H9 (cell line): ENCODE measurements at regions not wholly inside any gene's neighbourhood (a gene's known extent, or its start where the extent isn't known, plus 50 kb on each side); places are given as distances from the start of the nearest gene placed in this dataset.

ENCODE experiments used
- DNase-seq: peaks from one replicate; pipeline ENCODE4 v3.0.0-alpha.2; 2017
- H2AFZ ChIP-seq: one replicate; pipeline ENCODE4 v1.6.1; 2013; ENCODE audit warnings: mild to moderate bottlenecking, low read length, control low read depth, moderate library complexity
- H2AK5ac ChIP-seq: 2 replicates; pipeline ENCODE4 v1.6.1; 2013; ENCODE audit warnings: low read length, control low read depth, mixed read lengths; ENCODE audit not compliant: insufficient read length
- H2BK120ac ChIP-seq: one replicate; pipeline ENCODE4 v1.6.1; 2013; ENCODE audit warnings: low read depth, mild to moderate bottlenecking, low read length, control low read depth, inconsistent platforms; ENCODE audit not compliant: poor library complexity, severe bottlenecking
- H2BK12ac ChIP-seq: 2 replicates; pipeline ENCODE4 v1.6.1; 2013; ENCODE audit warnings: low read length, control low read depth, mixed read lengths, low read depth; ENCODE audit not compliant: insufficient read length
- H2BK15ac ChIP-seq: 2 replicates; pipeline ENCODE4 v1.6.1; 2013; ENCODE audit warnings: low read depth, low read length, control low read depth
- H2BK20ac ChIP-seq: one replicate; pipeline ENCODE4 v1.6.1; 2013; ENCODE audit warnings: low read depth, mild to moderate bottlenecking, low read length, control low read depth, inconsistent platforms; ENCODE audit not compliant: poor library complexity, severe bottlenecking
- H2BK5ac ChIP-seq: 2 replicates; pipeline ENCODE4 v1.6.1; 2013; ENCODE audit warnings: low read length, control low read depth, mixed read lengths; ENCODE audit not compliant: insufficient read length
- H3K14ac ChIP-seq: 2 replicates; pipeline ENCODE4 v1.6.1; 2013; ENCODE audit warnings: low read length, control low read depth; ENCODE audit not compliant: insufficient read depth
- H3K18ac ChIP-seq: 2 replicates; pipeline ENCODE4 v1.6.1; 2013; ENCODE audit warnings: low read depth, mild to moderate bottlenecking, mixed read lengths, low read length, control low read depth; ENCODE audit not compliant: insufficient read length
- H3K23ac ChIP-seq: 2 replicates; pipeline ENCODE4 v1.6.1; 2013; ENCODE audit warnings: low read length, control low read depth, mixed read lengths, low read depth; ENCODE audit not compliant: insufficient read length
- H3K23me2 ChIP-seq: 2 replicates; pipeline ENCODE4 v1.6.1; 2013; ENCODE audit warnings: low read depth, mild to moderate bottlenecking, mixed read lengths, low read length, control low read depth; ENCODE audit not compliant: insufficient read length, poor library complexity, severe bottlenecking
- H3K27ac ChIP-seq: 2 replicates; pipeline ENCODE4 v1.5.1; 2013; ENCODE audit warnings: low read length, control low read depth, mixed read lengths, low read depth; ENCODE audit not compliant: insufficient read length
- H3K27me3 ChIP-seq: 2 replicates; pipeline ENCODE4 v1.6.1; 2013; ENCODE audit warnings: low read length, control low read depth, inconsistent platforms; ENCODE audit not compliant: insufficient read depth
- H3K4ac ChIP-seq: 2 replicates; pipeline ENCODE4 v1.6.1; 2013; ENCODE audit warnings: low read depth, mild to moderate bottlenecking, control low read depth, inconsistent platforms, low read length, moderate library complexity
- H3K4me1 ChIP-seq: 2 replicates; pipeline ENCODE4 v1.6.1; 2013; ENCODE audit warnings: low read length, control low read depth, inconsistent platforms; ENCODE audit not compliant: insufficient read depth
- H3K4me2 ChIP-seq: 2 replicates; pipeline ENCODE4 v1.6.1; 2013; ENCODE audit warnings: low read length, control low read depth, mixed read lengths; ENCODE audit not compliant: insufficient read length, insufficient read depth
- H3K56ac ChIP-seq: 2 replicates; pipeline ENCODE4 v1.6.1; 2013; ENCODE audit warnings: low read depth, mild to moderate bottlenecking, mixed read lengths, low read length, control low read depth; ENCODE audit not compliant: insufficient read length
- H3K79me1 ChIP-seq: 2 replicates; pipeline ENCODE4 v1.6.1; 2013; ENCODE audit warnings: low read depth, mild to moderate bottlenecking, moderate library complexity, low read length, control low read depth, inconsistent platforms; ENCODE audit not compliant: insufficient read depth, poor library complexity, severe bottlenecking
- H3K79me2 ChIP-seq: 2 replicates; pipeline ENCODE4 v1.6.1; 2013; ENCODE audit warnings: low read length, control low read depth, inconsistent platforms; ENCODE audit not compliant: insufficient read depth
- H3K9ac ChIP-seq: 2 replicates; pipeline ENCODE4 v1.6.1; 2013; ENCODE audit warnings: low read length, control low read depth, mixed read lengths; ENCODE audit not compliant: insufficient read length; ENCODE audit errors: extremely low read depth
- H3K9me3 ChIP-seq: one replicate; pipeline ENCODE4 v1.6.1; 2013; ENCODE audit warnings: low read depth, low read length, inconsistent platforms; ENCODE audit not compliant: control insufficient read depth
- H3T11ph ChIP-seq: one replicate; pipeline ENCODE4 v1.6.1; 2013; ENCODE audit warnings: mild to moderate bottlenecking, low read length, control low read depth, inconsistent platforms
- H4K20me1 ChIP-seq: one replicate; pipeline ENCODE4 v1.6.1; 2013; ENCODE audit not compliant: control insufficient read depth, insufficient read length, insufficient read depth
- H4K5ac ChIP-seq: 2 replicates; pipeline ENCODE4 v1.6.1; 2013; ENCODE audit warnings: low read depth, mild to moderate bottlenecking, mixed read lengths, low read length, control low read depth; ENCODE audit not compliant: insufficient read length
- H4K8ac ChIP-seq: replicated peaks from 2 replicates; pipeline ENCODE4 v1.6.1; 2013; ENCODE audit warnings: low read length, control low read depth, mixed read lengths, low read depth; ENCODE audit not compliant: insufficient read length
- H4K91ac ChIP-seq: 2 replicates; pipeline ENCODE4 v1.6.1; 2013; ENCODE audit warnings: low read depth, mild to moderate bottlenecking, moderate library complexity, mixed read lengths, low read length, control low read depth; ENCODE audit not compliant: insufficient read length
- H3K27ac Mint-ChIP-seq, 3 experiments: 2 replicates in 2 of 3; 3 replicates in 1 of 3; pipeline ENCODE4 v1.8.0; 2020 to 2021; ENCODE audit warnings: mixed read lengths in 3 of 3, mild to moderate bottlenecking in 1 of 3, moderate library complexity in 1 of 3
- H3K27me3 Mint-ChIP-seq: 2 replicates; pipeline ENCODE4 v1.8.0; 2021; ENCODE audit warnings: low read depth, mild to moderate bottlenecking, moderate library complexity, mixed read lengths
- H3K36me3 Mint-ChIP-seq, 3 experiments: 2 replicates in 2 of 3; 3 replicates in 1 of 3; pipeline ENCODE4 v1.8.0; 2020 to 2021; ENCODE audit warnings: low read depth in 3 of 3, mixed read lengths in 3 of 3; ENCODE audit not compliant: insufficient read depth in 1 of 3
- H3K4me1 Mint-ChIP-seq, 2 experiments: 2 replicates each; pipeline ENCODE4 v1.8.0; 2020; ENCODE audit warnings: mixed read lengths in 2 of 2
- H3K4me3 Mint-ChIP-seq, 2 experiments: 2 replicates in 1 of 2; 3 replicates in 1 of 2; pipeline ENCODE4 v1.8.0; 2020 to 2021; ENCODE audit warnings: mild to moderate bottlenecking in 2 of 2, mixed read lengths in 2 of 2, moderate library complexity in 1 of 2
- H3K9me3 Mint-ChIP-seq, 2 experiments: 2 replicates in 1 of 2; 3 replicates in 1 of 2; pipeline ENCODE4 v1.8.0; 2020; ENCODE audit warnings: mild to moderate bottlenecking in 2 of 2, mixed read lengths in 2 of 2, moderate library complexity in 1 of 2
- CTCF ChIP-seq: fragments of 200-600 bp; sonication (generic); conservative IDR thresholded peaks from 3 replicates; pipeline ENCODE4 v1.8.0; 2021; ENCODE audit warnings: antibody characterized with exemption, mild to moderate bottlenecking
- WGBS: extraction: QIAGEN DNeasy Blood & Tissue Kit; methylation state at CpG from one replicate; pipeline ENCODE4 v1.1.7; 2013; ENCODE audit warnings: missing lambda C conversion rate, low lambda C conversion rate, mixed read lengths; ENCODE audit not compliant: insufficient read length; ENCODE audit errors: extremely low coverage; 5-methylcytosine and 5-hydroxymethylcytosine counted together

- H3K27ac Mint-ChIP-seq = no peak overlapping the region; a peak in 1 of 7 replicates
- no peak overlapping the region for H3K23ac ChIP-seq
- H3K27me3 Mint-ChIP-seq = peaks cover 7% of the 10 kb centered on the region
- H3K56ac ChIP-seq = no peak overlapping the region
- no peak overlapping the region for H4K91ac ChIP-seq
- no CpG with 5 or more reads among the region's 22 CpGs for WGBS
- H2BK12ac ChIP-seq = no peak overlapping the region
- H3K79me1 ChIP-seq = no peaks in the 10 kb centered on the region
- no peak overlapping the region for H3K27ac ChIP-seq
- no peaks in the 10 kb centered on the region; the same call in 1 of the 2 replicates for H3K4me1 ChIP-seq
- no peak overlapping the region for H3K18ac ChIP-seq
- H3K27me3 ChIP-seq = no peaks in the 10 kb centered on the region
- no peak overlapping the region for H2AFZ ChIP-seq
- H2BK15ac ChIP-seq = no peak overlapping the region
- H3K9me3 Mint-ChIP-seq = no peaks in the 10 kb centered on the region
- H2BK20ac ChIP-seq = no peak overlapping the region
- H4K5ac ChIP-seq = no peak overlapping the region
- H3K4me3 Mint-ChIP-seq = no peak overlapping the region
- no peak overlapping the region for H2BK120ac ChIP-seq
- H3K9me3 ChIP-seq = no peaks in the 10 kb centered on the region
- no peaks in the 10 kb centered on the region for H3K23me2 ChIP-seq
- no peak overlapping the region for H3K9ac ChIP-seq
- no peak overlapping the region for H3K4me2 ChIP-seq
- H3K79me2 ChIP-seq = no peaks in the 10 kb centered on the region
- no peak overlapping the region for H2BK5ac ChIP-seq
- no peaks in the 10 kb centered on the region for H4K20me1 ChIP-seq
- no peak; the same call in 2 of the 3 replicates for TF ChIP-seq CTCF
- no peak overlapping the region for H4K8ac ChIP-seq
- peaks cover 3 to 15% of the 10 kb centered on the region in 2 experiments; a peak in 2 of 4 replicates for H3K4me1 Mint-ChIP-seq
- H2AK5ac ChIP-seq = no peak overlapping the region
- no peak overlapping the region for H3K14ac ChIP-seq
- DNase-seq = peak; percentile 30
- no peaks in the 10 kb centered on the region for H3K36me3 Mint-ChIP-seq
- no peak overlapping the region for H3K4ac ChIP-seq
- H3T11ph ChIP-seq = no peak overlapping the region
These were observed 361.7 kb upstream of the TNRC6C start for GRCh38 chr17:77596491-77597417.
